Mesendoderm (in vitro differentiated cells): ENCODE measurements at regions not wholly inside any gene's neighbourhood (a gene's known extent, or its start where the extent isn't known, plus 50 kb on each side); places are given as distances from the start of the nearest gene placed in this dataset.

Experiments used
- DNase-seq: peaks from one replicate; pipeline ENCODE4 v3.0.0; 2013
- H2AK5ac ChIP-seq: 2 replicates; pipeline ENCODE4 v1.6.1; 2013; ENCODE audit warnings: low read length, inconsistent platforms
- H2BK120ac ChIP-seq: 2 replicates; pipeline ENCODE4 v1.6.1; 2013; ENCODE audit warnings: low read depth, mild to moderate bottlenecking, low read length, moderate library complexity, mixed read lengths
- H2BK15ac ChIP-seq: replicated peaks from 2 replicates; pipeline ENCODE4 v1.6.1; 2013; ENCODE audit warnings: low read depth, mild to moderate bottlenecking, moderate library complexity
- H2BK5ac ChIP-seq: 2 replicates; pipeline ENCODE4 v1.6.1; 2013; ENCODE audit warnings: low read length, inconsistent platforms
- H3K18ac ChIP-seq: 2 replicates; pipeline ENCODE4 v1.6.1; 2013; ENCODE audit warnings: mild to moderate bottlenecking, low read length, mixed read lengths
- H3K23ac ChIP-seq: one replicate; pipeline ENCODE4 v1.6.1; 2013; ENCODE audit warnings: low read length
- H3K27ac ChIP-seq: 2 replicates; pipeline ENCODE4 v1.5.1; 2013; ENCODE audit warnings: low read depth, mild to moderate bottlenecking, inconsistent platforms, low read length, moderate library complexity
- H3K27me3 ChIP-seq: 2 replicates; pipeline ENCODE4 v1.6.1; 2013; ENCODE audit warnings: low read length, control low read depth, mild to moderate bottlenecking, inconsistent platforms; ENCODE audit not compliant: insufficient read depth, poor library complexity
- H3K36me3 ChIP-seq: 2 replicates; pipeline ENCODE4 v1.6.1; 2013; ENCODE audit warnings: low read length, inconsistent platforms; ENCODE audit not compliant: control insufficient read depth, insufficient read depth
- H3K4ac ChIP-seq: one replicate; pipeline ENCODE4 v1.6.1; 2013; ENCODE audit warnings: low read depth, mild to moderate bottlenecking, low read length, moderate library complexity
- H3K4me1 ChIP-seq: 2 replicates; pipeline ENCODE4 v1.6.1; 2013; ENCODE audit warnings: low read depth, low read length, inconsistent platforms; ENCODE audit not compliant: control insufficient read depth
- H3K4me2 ChIP-seq: 2 replicates; pipeline ENCODE4 v1.6.1; 2013; ENCODE audit warnings: low read length
- H3K4me3 ChIP-seq: 2 replicates; pipeline ENCODE4 v1.5.1; 2013; ENCODE audit warnings: mild to moderate bottlenecking, low read length
- H3K56ac ChIP-seq: one replicate; pipeline ENCODE4 v1.6.1; 2013; ENCODE audit warnings: low read length
- H3K79me1 ChIP-seq: 2 replicates; pipeline ENCODE4 v1.6.1; 2013; ENCODE audit warnings: low read length, inconsistent platforms
- H3K79me2 ChIP-seq: 2 replicates; pipeline ENCODE4 v1.6.1; 2013; ENCODE audit warnings: mild to moderate bottlenecking, low read length; ENCODE audit not compliant: control insufficient read depth, insufficient read depth
- H3K9ac ChIP-seq: 2 replicates; pipeline ENCODE4 v1.6.1; 2013; ENCODE audit warnings: low read length, inconsistent platforms
- H4K5ac ChIP-seq: one replicate; pipeline ENCODE4 v1.6.1; 2013; ENCODE audit warnings: low read length
- H4K8ac ChIP-seq: one replicate; pipeline ENCODE4 v1.6.1; 2013; ENCODE audit warnings: low read depth, mild to moderate bottlenecking, control low read depth, low read length, moderate library complexity
- WGBS: extraction: QIAGEN DNeasy Blood & Tissue Kit; methylation state at CpG from one replicate; pipeline ENCODE4 v1.1.7; 2013; ENCODE audit warnings: low lambda C conversion rate, missing lambda C conversion rate; ENCODE audit not compliant: insufficient coverage; ENCODE audit errors: extremely low coverage; 5-methylcytosine and 5-hydroxymethylcytosine counted together

DNA sequence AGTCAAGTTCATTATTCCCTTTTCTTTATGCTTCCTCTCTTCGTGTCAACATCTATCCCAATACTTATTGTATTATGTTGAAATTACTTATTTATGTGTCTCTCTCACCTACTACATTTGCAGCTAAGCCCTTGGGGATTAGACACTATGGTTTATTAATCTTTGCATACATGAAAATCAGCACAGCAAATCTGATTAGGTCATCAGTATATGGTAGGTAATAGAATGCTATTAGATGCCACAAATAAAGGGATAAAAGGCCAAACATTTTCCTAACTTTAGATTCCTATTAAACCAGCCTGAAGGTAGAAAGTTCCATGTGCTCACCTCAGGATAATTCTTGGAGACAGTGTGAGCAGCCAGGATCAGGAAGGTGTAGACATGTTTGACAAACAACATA, 490.1 kb upstream of the MPDZ start:
- Histone ChIP-seq H3K9ac (no peak overlapping the region), H2AK5ac (no peak overlapping the region), H3K4me1 (no peaks in the 10 kb centered on the region), H2BK120ac (no peak overlapping the region), H3K18ac (no peak overlapping the region), H3K4ac (no peak overlapping the region), H3K4me3 (no peak overlapping the region), H3K27ac (no peak overlapping the region), H4K5ac (no peak overlapping the region), H2BK15ac (no peak overlapping the region), H4K8ac (no peak overlapping the region), H3K36me3 (no peaks in the 10 kb centered on the region), H3K4me2 (no peak overlapping the region), H3K27me3 (no peaks in the 10 kb centered on the region), H3K23ac (no peak overlapping the region), H3K79me1 (no peaks in the 10 kb centered on the region), H3K79me2 (no peaks in the 10 kb centered on the region), H3K56ac (no peak overlapping the region), H2BK5ac (no peak overlapping the region)
- WGBS: no CpG with 5 or more reads among the region's 1 CpG
- DNase-seq: no peak

DNA sequence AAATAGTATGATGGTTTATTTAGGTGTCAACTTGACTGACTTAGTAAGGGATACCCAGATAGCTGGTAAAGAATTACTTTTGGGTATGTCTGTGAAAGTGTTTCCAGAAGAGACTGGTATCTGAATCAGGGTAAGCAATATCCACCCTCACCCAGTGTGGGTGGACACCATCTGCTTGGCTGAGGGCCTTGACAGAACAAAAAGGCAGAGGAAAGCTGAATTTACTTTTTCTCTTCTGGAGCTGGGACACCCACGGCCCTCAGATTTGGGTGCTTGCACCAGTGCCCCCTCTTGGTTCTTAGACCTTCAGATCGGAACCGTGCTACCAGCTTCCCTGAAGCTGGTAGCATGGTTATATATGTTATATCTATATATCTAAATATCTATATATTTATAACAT, 489.5 kb upstream of the MPDZ start:
- whole genome bisulfite sequencing: no CpG with 5 or more reads among the region's 3 CpGs
- Histone ChIP-seq H2AK5ac (no peak overlapping the region), H3K56ac (no peak overlapping the region), H3K79me2 (no peaks in the 10 kb centered on the region), H2BK15ac (no peak overlapping the region), H3K36me3 (no peaks in the 10 kb centered on the region), H4K5ac (no peak overlapping the region), H3K4me3 (no peak overlapping the region), H3K9ac (no peak overlapping the region), H4K8ac (no peak overlapping the region), H3K18ac (no peak overlapping the region), H3K23ac (no peak overlapping the region), H3K4me2 (no peak overlapping the region), H3K79me1 (no peaks in the 10 kb centered on the region), H2BK5ac (no peak overlapping the region), H3K4ac (no peak overlapping the region), H3K27me3 (no peaks in the 10 kb centered on the region), H3K4me1 (no peaks in the 10 kb centered on the region), H3K27ac (no peak overlapping the region), H2BK120ac (no peak overlapping the region)
- DNase-seq: no peak

GRCh38 chr9:13762209-13762608, 482.7 kb upstream of the MPDZ start:
- no peak overlapping the region for H4K5ac ChIP-seq
- H4K8ac ChIP-seq: no peak overlapping the region
- no peak overlapping the region for H3K9ac ChIP-seq
- H3K23ac ChIP-seq: no peak overlapping the region
- no peak overlapping the region for H3K27ac ChIP-seq
- H3K36me3 ChIP-seq: no peaks in the 10 kb centered on the region
- H3K56ac ChIP-seq: no peak overlapping the region
- H2AK5ac ChIP-seq: no peak overlapping the region
- no peak overlapping the region for H2BK120ac ChIP-seq
- H3K4me2 ChIP-seq: no peak overlapping the region
- no peak overlapping the region for H2BK5ac ChIP-seq
- H3K4me3 ChIP-seq: no peak overlapping the region
- H2BK15ac ChIP-seq: no peak overlapping the region
- no peaks in the 10 kb centered on the region for H3K79me2 ChIP-seq
- no peaks in the 10 kb centered on the region for H3K79me1 ChIP-seq
- no peak overlapping the region for H3K4ac ChIP-seq
- H3K27me3 ChIP-seq: no peaks in the 10 kb centered on the region
- no peaks in the 10 kb centered on the region for H3K4me1 ChIP-seq
- no peak overlapping the region for H3K18ac ChIP-seq
- no CpG with 5 or more reads among the region's 3 CpGs for WGBS
- DNase-seq: no peak

DNA sequence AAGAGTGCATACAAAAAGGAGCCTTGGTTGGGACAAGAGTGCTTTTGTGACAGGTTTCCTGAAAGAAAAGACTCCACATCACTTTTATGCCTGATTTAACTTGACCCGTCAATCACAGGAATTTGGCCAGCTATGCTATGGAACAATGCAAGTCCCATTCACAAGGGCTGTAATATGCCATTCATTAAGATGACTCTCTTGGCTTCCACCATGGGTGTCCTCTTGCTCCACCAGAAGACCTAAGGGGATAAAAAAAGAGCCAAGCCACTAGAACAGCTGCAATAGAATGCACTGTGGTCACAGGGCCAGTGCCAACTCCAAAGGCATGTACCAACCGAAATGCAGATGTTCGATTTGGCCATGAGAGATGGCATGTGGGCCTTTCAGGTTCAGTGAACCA, 480.1 kb upstream of the MPDZ start:
- Histone ChIP-seq H3K4me3 (no peak overlapping the region), H3K27me3 (no peaks in the 10 kb centered on the region), H2AK5ac (no peak overlapping the region), H3K23ac (no peak overlapping the region), H4K5ac (no peak overlapping the region), H2BK120ac (no peak overlapping the region), H3K4ac (no peak overlapping the region), H3K18ac (no peak overlapping the region), H4K8ac (no peak overlapping the region), H3K79me2 (no peaks in the 10 kb centered on the region), H3K4me1 (no peaks in the 10 kb centered on the region), H2BK15ac (no peak overlapping the region), H3K79me1 (no peaks in the 10 kb centered on the region), H3K4me2 (no peak overlapping the region), H3K56ac (no peak overlapping the region), H3K9ac (no peak overlapping the region), H3K36me3 (no peaks in the 10 kb centered on the region), H2BK5ac (no peak overlapping the region), H3K27ac (no peak overlapping the region)
- no CpG with 5 or more reads among the region's 3 CpGs for WGBS
- no peak for DNase-seq

DNA sequence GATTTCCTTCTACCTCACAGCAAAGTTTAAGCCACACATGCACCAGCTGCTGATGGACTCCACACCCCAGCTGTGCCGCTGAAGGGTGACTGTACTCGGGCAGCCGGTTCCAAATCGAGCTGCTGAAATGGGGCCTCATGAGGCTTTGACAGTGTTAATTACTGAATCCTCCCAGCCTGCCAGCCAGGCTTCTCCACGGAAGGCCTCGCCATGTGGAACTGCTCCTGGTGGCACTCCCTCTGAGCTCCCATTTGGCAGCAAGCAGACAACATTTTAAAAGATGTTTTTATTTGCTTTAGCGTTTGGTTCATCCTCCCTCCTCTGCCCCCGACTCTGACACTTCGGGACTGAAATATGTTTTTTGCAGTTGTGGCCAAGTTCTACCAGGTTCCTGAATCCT, 479.4 kb upstream of the MPDZ start:
- H2AK5ac ChIP-seq: no peak overlapping the region
- H4K8ac ChIP-seq: no peak overlapping the region
- no CpG with 5 or more reads among the region's 9 CpGs for WGBS
- no peak overlapping the region for H3K4me3 ChIP-seq
- H2BK15ac ChIP-seq: no peak overlapping the region
- H3K79me1 ChIP-seq: no peaks in the 10 kb centered on the region
- no peak overlapping the region for H3K27ac ChIP-seq
- no peak overlapping the region for H3K23ac ChIP-seq
- no peak for DNase-seq
- H3K9ac ChIP-seq: no peak overlapping the region
- H3K36me3 ChIP-seq: no peaks in the 10 kb centered on the region
- H3K56ac ChIP-seq: no peak overlapping the region
- H2BK5ac ChIP-seq: no peak overlapping the region
- no peaks in the 10 kb centered on the region for H3K79me2 ChIP-seq
- no peak overlapping the region for H3K18ac ChIP-seq
- no peaks in the 10 kb centered on the region for H3K27me3 ChIP-seq
- H4K5ac ChIP-seq: no peak overlapping the region
- H2BK120ac ChIP-seq: no peak overlapping the region
- H3K4me1 ChIP-seq: no peaks in the 10 kb centered on the region
- H3K4me2 ChIP-seq: no peak overlapping the region
- H3K4ac ChIP-seq: no peak overlapping the region

GRCh38 chr9:13756943-13757342, 477.5 kb upstream of the MPDZ start:
- Histone ChIP-seq H2AK5ac (no peak overlapping the region), H3K9ac (no peak overlapping the region), H2BK15ac (no peak overlapping the region), H2BK5ac (no peak overlapping the region), H3K4me3 (no peak overlapping the region), H3K23ac (no peak overlapping the region), H3K79me2 (no peaks in the 10 kb centered on the region), H3K4me1 (no peaks in the 10 kb centered on the region), H3K4ac (no peak overlapping the region), H3K27me3 (no peaks in the 10 kb centered on the region), H4K8ac (no peak overlapping the region), H2BK120ac (no peak overlapping the region), H3K27ac (no peak overlapping the region), H3K79me1 (no peaks in the 10 kb centered on the region), H3K36me3 (no peaks in the 10 kb centered on the region), H3K56ac (no peak overlapping the region), H4K5ac (no peak overlapping the region), H3K18ac (no peak overlapping the region), H3K4me2 (no peak overlapping the region)
- WGBS: no CpG with 5 or more reads among the region's 4 CpGs
- DNase-seq: no peak
